ENCODE measurements at regions not wholly inside any gene's neighbourhood (a gene's known extent, or its start where the extent isn't known, plus 50 kb on each side); places are given as distances from the start of the nearest gene placed in this dataset.
A peak's percentile ranks its signal among the peaks of the same experiment; 100 is the strongest.

DNA sequence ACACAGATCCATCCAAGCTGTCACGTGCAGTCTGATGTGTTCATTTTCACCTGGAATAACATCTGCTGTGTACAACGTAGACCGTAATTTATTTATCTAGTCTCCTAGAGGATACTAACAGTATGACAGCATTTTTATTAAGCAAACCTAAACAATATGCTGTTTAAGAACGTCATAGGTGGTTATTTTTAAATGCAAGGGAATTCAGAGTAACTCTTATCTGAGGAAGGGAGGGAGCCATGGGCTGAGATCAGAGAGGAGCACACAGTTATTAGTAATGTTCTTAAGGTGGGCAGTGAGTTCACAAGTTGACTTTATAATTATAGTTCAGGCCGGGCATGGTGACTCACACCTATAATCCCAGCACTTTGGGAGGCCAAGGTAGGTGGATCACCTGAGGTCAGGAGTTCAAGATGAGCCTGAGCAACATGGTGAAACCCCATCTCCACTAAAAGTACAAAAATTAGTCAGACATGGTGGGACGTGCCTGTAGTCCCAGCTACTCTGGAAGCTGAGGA, 193.6 kb downstream of the UACA start:
- DNase-seq (ENCODE audit: low read depth), result no peak
- no peak overlapping the region for H3K4me3 ChIP-seq (ENCODE audit: low read depth, low read length)
- TF ChIP-seq, protein P1, sequence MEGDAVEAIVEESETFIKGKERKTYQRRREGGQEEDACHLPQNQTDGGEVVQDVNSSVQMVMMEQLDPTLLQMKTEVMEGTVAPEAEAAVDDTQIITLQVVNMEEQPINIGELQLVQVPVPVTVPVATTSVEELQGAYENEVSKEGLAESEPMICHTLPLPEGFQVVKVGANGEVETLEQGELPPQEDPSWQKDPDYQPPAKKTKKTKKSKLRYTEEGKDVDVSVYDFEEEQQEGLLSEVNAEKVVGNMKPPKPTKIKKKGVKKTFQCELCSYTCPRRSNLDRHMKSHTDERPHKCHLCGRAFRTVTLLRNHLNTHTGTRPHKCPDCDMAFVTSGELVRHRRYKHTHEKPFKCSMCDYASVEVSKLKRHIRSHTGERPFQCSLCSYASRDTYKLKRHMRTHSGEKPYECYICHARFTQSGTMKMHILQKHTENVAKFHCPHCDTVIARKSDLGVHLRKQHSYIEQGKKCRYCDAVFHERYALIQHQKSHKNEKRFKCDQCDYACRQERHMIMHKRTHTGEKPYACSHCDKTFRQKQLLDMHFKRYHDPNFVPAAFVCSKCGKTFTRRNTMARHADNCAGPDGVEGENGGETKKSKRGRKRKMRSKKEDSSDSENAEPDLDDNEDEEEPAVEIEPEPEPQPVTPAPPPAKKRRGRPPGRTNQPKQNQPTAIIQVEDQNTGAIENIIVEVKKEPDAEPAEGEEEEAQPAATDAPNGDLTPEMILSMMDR (conservative IDR thresholded peaks at IDR 0.05; ENCODE audit: low read depth, low read length), result no peak

DNA sequence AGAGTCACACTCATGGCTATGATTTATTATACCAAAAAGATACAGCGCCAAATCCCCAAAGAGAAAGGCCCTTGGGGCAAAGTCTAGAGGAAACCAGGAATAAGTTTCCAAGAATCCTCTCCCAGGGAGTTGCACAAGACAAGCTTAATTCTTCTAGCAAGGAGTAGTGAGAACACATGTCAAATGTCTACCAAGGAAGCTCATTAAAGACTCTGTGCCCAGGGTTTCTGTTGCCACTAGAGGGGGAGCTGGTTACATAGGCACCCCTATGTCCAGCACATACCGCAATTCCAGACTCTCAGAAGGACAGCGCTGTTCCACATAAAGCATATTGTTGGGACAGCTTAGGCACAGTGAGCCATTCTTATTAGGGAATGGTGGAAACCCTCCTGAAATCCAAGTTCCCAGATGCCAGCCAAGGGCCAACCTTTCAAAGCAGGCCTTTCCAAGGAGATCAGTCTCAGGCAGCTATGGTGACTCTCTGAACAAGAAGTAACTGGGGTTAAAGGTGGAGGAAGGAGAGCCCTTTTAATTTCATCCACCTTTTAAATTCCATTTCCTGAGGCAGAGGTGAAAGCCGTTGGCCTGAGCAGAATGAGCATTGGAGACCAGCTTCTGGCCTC, 194.2 kb downstream of the UACA start:
- peak; percentile 57 for DNase-seq (ENCODE audit: low read depth)
- H3K4me3 ChIP-seq (ENCODE audit: low read depth, low read length), result no peak overlapping the region
- TF ChIP-seq, protein P1 (conservative IDR thresholded peaks at IDR 0.05; ENCODE audit: low read depth, low read length), result peak; percentile 79

DNA sequence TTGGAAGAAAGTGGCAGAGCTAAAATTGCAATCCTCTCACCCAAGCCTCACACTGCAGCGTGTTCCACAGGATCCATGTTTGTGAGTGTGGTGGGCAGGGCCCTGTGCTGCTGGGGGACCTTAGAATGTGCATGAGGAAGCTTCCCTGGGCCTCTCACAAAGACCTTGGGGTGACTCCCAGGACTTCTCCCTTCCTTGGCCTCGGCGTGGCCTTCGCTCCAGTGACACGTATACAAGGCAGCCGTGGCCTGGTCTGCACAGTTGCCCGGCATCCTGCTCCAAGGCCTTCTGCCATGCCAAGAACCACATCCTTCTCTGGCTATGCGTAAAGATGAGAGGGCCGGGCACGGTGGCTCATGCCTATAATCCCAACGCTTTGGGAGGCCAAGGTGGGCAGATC, 196.4 kb downstream of the UACA start:
- DNase-seq (ENCODE audit: low read depth), result no peak
- TF ChIP-seq, protein P1 (conservative IDR thresholded peaks at IDR 0.05; ENCODE audit: low read depth, low read length), result no peak
- no peak overlapping the region for H3K4me3 ChIP-seq (ENCODE audit: low read depth, low read length)

DNA sequence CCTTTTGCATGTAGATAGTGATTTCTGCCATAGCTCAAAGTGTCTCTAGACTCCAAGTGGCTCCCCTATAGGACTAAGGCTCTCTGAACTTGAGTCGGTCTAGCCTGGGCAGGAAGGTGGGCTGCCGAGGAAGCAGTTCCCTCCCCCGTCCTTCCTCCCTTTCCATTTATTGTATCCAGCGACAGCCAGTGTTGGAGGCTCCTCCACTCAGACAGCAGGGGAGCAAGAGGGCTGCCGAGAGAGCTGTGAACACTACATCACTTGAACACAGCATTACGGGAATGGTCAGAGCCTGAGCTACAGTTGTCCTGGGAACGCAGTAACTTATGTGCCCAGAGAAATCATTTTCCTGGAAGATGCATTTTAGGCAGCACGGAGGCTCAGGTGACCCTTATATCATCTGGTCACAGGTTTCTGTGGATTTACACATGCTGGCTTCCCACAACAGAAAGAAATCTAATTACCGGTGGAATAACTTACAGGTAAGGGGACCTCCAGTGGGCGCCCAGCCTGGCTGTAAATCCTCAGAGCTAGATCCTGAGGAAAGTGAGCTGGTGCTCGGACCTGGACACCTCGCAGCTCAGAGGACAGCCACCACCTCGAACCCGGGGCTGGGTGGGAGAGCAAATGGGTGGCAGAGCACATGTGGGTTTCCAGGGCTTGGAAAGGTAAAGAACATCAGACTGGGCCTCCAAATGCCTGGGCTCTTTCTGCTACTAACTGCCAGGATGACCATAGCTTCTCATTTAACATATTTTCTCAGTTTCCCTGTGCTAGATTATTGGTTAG, 197.1 kb downstream of the UACA start:
- DNase-seq (ENCODE audit: low read depth), result no peak
- H3K4me3 ChIP-seq (ENCODE audit: low read depth, low read length), result no peak overlapping the region
- TF ChIP-seq, protein P1 (conservative IDR thresholded peaks at IDR 0.05; ENCODE audit: low read depth, low read length), result no peak

DNA sequence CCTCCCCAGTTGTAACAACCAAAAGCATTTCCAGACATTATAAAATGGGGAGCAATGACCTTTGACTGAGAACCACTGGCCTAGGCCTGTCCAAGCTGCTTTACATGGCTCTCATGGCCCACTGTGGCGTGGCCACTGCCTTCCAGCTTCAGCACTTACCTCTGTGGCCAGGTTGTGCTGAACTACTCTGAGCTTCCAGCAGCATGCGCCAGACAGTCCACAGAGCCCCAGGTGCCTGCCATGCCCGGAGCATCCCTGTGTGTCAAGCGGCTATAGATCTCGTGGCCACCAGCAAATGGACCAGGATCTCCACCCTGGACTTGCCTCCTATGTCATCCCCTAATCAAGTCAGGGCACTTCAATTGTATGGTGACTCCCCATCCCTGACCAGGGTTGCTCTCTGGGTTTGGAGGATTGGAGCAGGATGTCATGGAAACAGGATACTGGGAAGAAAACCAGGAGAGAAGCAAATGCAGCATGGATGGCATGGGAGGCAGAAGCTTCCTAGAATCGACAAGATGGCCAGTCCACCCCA, 199.7 kb downstream of the UACA start:
- TF ChIP-seq, protein P1 (conservative IDR thresholded peaks at IDR 0.05; ENCODE audit: low read depth, low read length), result no peak
- no peak overlapping the region for H3K4me3 ChIP-seq (ENCODE audit: low read depth, low read length)

DNA sequence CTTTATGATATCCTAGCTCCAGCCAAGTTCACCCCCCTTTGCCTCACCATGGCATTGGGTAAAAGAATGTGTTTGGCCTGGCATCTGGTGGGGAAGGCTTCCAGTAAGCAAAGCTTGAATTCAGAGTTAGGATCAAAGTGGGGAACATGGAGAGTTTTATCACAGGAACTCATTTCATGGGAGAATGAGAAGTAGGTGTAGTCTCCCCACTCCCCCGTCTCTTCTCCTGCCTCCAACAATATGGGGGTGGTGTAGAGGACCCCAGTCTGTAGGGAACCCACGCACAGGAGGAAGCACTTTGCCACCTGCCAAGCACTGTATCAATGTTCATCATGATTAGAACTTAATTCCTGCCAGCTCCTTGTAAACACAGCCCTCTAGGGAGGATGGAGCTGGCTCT, 200.5 kb downstream of the UACA start:
- TF ChIP-seq, protein P1 (conservative IDR thresholded peaks at IDR 0.05; ENCODE audit: low read depth, low read length), result no peak
- no peak overlapping the region for H3K4me3 ChIP-seq (ENCODE audit: low read depth, low read length)
- no peak for DNase-seq (ENCODE audit: low read depth)

More for the DNA sequence above, 199.7 kb downstream of the UACA start:
- no peak for DNase-seq (ENCODE audit: low read depth)
